ENCODE measurements at regions not wholly inside any gene's neighbourhood (a gene's known extent, or its start where the extent isn't known, plus 50 kb on each side); places are given as distances from the start of the nearest gene placed in this dataset.

DNA sequence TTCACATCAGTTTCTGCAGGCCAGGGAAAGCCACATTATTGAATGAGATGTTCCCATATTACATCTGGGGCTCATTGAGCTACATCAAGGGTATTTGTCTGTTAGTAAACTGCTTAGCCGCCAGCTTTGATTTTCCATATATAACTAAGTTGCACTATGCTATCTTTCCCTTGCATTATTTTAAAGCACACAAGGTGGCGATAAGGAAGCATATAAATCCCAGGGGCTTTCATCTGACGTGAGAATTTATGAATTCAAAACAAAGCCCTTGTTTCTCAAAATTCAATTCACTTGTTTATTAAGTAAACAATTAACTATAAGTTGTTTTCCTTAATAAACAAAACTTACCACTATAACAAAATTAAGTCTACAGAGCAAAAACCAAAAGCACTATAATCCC, 334.1 kb upstream of the TPK1 start:
- no peak for TF ChIP-seq RFX5 (IDR thresholded peaks at IDR 0.05)
- TF ChIP-seq, protein P1, sequence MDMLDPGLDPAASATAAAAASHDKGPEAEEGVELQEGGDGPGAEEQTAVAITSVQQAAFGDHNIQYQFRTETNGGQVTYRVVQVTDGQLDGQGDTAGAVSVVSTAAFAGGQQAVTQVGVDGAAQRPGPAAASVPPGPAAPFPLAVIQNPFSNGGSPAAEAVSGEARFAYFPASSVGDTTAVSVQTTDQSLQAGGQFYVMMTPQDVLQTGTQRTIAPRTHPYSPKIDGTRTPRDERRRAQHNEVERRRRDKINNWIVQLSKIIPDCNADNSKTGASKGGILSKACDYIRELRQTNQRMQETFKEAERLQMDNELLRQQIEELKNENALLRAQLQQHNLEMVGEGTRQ (IDR thresholded peaks at IDR 0.05), result no peak
- no peak for TF ChIP-seq CBX8 (IDR thresholded peaks at IDR 0.05)
- TF ChIP-seq, protein P2, sequence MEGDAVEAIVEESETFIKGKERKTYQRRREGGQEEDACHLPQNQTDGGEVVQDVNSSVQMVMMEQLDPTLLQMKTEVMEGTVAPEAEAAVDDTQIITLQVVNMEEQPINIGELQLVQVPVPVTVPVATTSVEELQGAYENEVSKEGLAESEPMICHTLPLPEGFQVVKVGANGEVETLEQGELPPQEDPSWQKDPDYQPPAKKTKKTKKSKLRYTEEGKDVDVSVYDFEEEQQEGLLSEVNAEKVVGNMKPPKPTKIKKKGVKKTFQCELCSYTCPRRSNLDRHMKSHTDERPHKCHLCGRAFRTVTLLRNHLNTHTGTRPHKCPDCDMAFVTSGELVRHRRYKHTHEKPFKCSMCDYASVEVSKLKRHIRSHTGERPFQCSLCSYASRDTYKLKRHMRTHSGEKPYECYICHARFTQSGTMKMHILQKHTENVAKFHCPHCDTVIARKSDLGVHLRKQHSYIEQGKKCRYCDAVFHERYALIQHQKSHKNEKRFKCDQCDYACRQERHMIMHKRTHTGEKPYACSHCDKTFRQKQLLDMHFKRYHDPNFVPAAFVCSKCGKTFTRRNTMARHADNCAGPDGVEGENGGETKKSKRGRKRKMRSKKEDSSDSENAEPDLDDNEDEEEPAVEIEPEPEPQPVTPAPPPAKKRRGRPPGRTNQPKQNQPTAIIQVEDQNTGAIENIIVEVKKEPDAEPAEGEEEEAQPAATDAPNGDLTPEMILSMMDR (IDR thresholded peaks at IDR 0.05), result no peak
- TF ChIP-seq POLR2A (IDR thresholded peaks at IDR 0.05; ENCODE audit: low read length), result no peak
- TF ChIP-seq HEYL (CRISPR knock-in tag; IDR thresholded peaks at IDR 0.05), result no peak
- TF ChIP-seq, protein P3, sequence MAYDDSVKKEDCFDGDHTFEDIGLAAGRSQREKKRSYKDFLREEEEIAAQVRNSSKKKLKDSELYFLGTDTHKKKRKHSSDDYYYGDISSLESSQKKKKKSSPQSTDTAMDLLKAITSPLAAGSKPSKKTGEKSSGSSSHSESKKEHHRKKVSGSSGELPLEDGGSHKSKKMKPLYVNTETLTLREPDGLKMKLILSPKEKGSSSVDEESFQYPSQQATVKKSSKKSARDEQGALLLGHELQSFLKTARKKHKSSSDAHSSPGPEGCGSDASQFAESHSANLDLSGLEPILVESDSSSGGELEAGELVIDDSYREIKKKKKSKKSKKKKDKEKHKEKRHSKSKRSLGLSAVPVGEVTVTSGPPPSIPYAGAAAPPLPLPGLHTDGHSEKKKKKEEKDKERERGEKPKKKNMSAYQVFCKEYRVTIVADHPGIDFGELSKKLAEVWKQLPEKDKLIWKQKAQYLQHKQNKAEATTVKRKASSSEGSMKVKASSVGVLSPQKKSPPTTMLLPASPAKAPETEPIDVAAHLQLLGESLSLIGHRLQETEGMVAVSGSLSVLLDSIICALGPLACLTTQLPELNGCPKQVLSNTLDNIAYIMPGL (CRISPR knock-in tag; IDR thresholded peaks at IDR 0.05; ENCODE audit: borderline replicate concordance), result no peak
- TF ChIP-seq TP53 (CRISPR knock-in tag; IDR thresholded peaks at IDR 0.05), result no peak
- no peak for TF ChIP-seq HDAC2 (IDR thresholded peaks at IDR 0.05)
- TF ChIP-seq SMC3 (IDR thresholded peaks at IDR 0.05), result no peak
- no peak for TF ChIP-seq POLR2AphosphoS2 (conservative IDR thresholded peaks at IDR 0.05; ENCODE audit: low read length)
- no peak for TF ChIP-seq KDM5A (IDR thresholded peaks at IDR 0.05)

All from A549 (cell line).